Neural progenitor cell (in vitro differentiated cells): ENCODE measurements at regions not wholly inside any gene's neighbourhood (a gene's known extent, or its start where the extent isn't known, plus 50 kb on each side); places are given as distances from the start of the nearest gene placed in this dataset.

Source experiments
- CTCF ChIP-seq: fragments of 200-600 bp; sonication (generic); IDR thresholded peaks from 2 replicates; pipeline ENCODE4 v1.5.1; 2017; ENCODE audit warnings: antibody characterized with exemption, mild to moderate bottlenecking
- EZH2 ChIP-seq: fragments of 200-600 bp; sonication (generic); IDR thresholded peaks from 2 replicates; pipeline ENCODE4 v1.6.1; 2017; ENCODE audit warnings: antibody characterized with exemption, mild to moderate bottlenecking, moderate library complexity
- EZH2phosphoT487 ChIP-seq: fragments of 200-600 bp; sonication (generic); IDR thresholded peaks from 2 replicates; pipeline ENCODE4 v1.6.1; 2017; ENCODE audit warnings: antibody characterized with exemption

GRCh38 chr9:89236955-89237573 is 58.4 kb upstream of the SHC3 start:
- TF ChIP-seq EZH2phosphoT487 = no peak
- no peak for TF ChIP-seq CTCF
- no peak for TF ChIP-seq EZH2
